ENCODE measurements at regions not wholly inside any gene's neighbourhood (a gene's known extent, or its start where the extent isn't known, plus 50 kb on each side); places are given as distances from the start of the nearest gene placed in this dataset.

DNA sequence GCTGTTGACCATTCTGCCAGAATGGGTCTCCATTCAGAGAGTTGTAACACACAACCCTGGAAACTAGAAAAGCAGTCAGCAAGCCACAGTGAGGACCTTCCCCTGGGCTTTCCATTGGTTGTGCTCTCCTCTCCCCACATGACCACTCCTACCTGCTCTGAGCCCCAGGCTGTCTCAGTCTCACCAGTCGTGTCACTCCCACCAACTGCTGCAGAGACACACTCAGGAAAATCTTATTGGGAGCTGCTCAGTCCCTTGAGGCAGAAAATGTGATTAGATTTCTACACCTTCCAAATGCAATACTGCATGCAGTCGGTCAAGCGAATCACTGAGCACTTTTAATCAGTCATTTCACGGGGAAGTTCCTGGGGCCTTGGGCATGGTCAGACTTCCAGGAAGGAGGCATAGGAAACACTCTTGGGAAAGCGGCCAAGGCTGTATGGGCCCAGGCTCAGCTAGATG is 284.2 kb upstream of the NMUR2 start:
- Mint-ChIP-seq H3K4me3 (peak overlapping the region in 1 of 3 experiments; percentile 17), H3K36me3 (ENCODE audit: low read depth) (no peaks in the 10 kb centered on the region), H3K27ac (peak overlapping the region in 2 of 3 experiments; percentile 33 to 80), H3K9me3 (peaks cover 15% of the 10 kb centered on the region), H3K27me3 (ENCODE audit: low read depth) (no peaks in the 10 kb centered on the region), H3K4me1 (peaks cover 9% of the 10 kb centered on the region)
- TF ChIP-seq, protein P1, sequence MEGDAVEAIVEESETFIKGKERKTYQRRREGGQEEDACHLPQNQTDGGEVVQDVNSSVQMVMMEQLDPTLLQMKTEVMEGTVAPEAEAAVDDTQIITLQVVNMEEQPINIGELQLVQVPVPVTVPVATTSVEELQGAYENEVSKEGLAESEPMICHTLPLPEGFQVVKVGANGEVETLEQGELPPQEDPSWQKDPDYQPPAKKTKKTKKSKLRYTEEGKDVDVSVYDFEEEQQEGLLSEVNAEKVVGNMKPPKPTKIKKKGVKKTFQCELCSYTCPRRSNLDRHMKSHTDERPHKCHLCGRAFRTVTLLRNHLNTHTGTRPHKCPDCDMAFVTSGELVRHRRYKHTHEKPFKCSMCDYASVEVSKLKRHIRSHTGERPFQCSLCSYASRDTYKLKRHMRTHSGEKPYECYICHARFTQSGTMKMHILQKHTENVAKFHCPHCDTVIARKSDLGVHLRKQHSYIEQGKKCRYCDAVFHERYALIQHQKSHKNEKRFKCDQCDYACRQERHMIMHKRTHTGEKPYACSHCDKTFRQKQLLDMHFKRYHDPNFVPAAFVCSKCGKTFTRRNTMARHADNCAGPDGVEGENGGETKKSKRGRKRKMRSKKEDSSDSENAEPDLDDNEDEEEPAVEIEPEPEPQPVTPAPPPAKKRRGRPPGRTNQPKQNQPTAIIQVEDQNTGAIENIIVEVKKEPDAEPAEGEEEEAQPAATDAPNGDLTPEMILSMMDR (IDR thresholded peaks at IDR 0.05; ENCODE audit: unreplicated experiment in 3 of 3) = no peak

DNA sequence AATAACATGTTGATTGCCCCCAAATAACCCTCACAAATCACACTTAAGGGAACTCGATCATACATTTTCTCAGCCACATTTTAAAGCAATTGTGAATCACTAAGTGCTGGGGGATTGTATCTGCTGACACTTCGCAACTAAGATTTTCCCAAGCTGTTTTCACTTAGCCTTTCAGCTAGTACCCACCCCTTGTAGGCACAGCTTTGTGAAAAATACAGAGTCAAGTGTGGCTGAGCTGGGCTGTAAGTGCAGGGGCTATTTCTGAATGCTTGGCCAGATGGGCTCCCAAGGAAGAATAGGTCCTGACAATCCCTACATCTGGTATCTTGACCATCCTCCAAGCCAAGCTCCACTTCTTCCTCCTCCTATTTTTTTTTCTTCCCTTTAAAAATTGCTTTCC is 289.2 kb upstream of the NMUR2 start:
- Mint-ChIP-seq H3K4me3 (no peak overlapping the region), H3K27ac (no peak overlapping the region), H3K4me1 (peaks cover 2% of the 10 kb centered on the region), H3K9me3 (peaks cover 7% of the 10 kb centered on the region), H3K36me3 (ENCODE audit: low read depth) (no peaks in the 10 kb centered on the region), H3K27me3 (ENCODE audit: low read depth) (no peaks in the 10 kb centered on the region)
- TF ChIP-seq, protein P1 (IDR thresholded peaks at IDR 0.05; ENCODE audit: unreplicated experiment in 3 of 3) = no peak

DNA sequence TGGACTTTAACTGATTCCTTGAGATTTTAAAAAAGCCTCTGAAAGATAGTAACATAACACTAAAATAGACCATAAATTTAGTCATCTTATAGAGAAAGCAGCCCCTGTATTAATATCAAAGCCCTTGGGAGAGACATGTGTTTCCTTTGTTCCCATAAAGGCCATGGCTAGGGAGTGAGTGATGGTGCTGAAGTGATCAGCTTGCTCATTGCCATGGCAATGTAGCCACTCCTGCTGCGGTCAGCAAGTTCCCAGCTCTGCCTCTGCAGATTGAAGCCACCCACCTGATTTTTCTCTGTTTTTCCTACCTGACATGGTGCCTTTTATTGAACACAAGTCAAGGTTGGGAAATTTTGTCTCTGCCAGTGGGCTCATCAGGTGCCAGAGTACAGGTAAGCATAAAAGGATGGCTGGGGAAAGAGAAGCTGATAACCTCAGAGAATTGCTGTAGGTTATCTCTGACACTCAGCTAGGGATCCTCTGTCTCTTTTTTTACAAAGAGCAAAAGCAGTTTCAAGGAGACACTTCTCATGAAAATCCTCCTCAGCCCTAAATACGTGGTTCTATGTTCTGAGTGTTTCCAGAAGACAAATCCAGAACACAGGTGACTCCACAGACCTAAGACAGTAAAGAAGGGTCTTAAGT is 296.3 kb upstream of the NMUR2 start:
- no peaks in the 10 kb centered on the region for H3K27me3 Mint-ChIP-seq (ENCODE audit: low read depth)
- no peak overlapping the region for H3K4me3 Mint-ChIP-seq
- H3K27ac Mint-ChIP-seq = no peak overlapping the region
- H3K4me1 Mint-ChIP-seq = no peaks in the 10 kb centered on the region
- TF ChIP-seq, protein P1 (IDR thresholded peaks at IDR 0.05; ENCODE audit: unreplicated experiment in 3 of 3) = no peak
- peaks cover 9% of the 10 kb centered on the region for H3K9me3 Mint-ChIP-seq
- H3K36me3 Mint-ChIP-seq (ENCODE audit: low read depth) = no peaks in the 10 kb centered on the region

DNA sequence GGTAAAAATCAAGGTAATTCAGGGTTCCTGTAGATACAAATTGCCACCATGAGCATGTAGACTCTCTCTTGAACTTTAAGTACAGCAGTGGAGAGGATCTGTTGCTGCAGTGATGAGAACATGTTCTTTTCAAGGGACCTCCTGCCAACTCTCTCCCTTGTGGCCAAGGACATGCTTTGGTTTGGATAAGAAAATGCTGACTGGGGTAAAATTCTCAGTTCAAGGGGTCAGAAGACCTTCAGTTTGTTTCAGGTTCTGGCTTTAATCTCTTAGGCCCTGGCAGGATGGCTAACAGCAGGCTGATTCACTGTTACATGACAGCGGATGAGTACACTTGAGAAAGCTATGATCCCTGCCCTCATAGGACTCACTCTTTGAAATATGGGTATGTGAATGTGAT is 299.2 kb upstream of the NMUR2 start:
- H3K4me3 Mint-ChIP-seq = no peak overlapping the region
- no peak overlapping the region for H3K27ac Mint-ChIP-seq
- TF ChIP-seq, protein P1 (IDR thresholded peaks at IDR 0.05; ENCODE audit: unreplicated experiment in 3 of 3) = no peak
- H3K36me3 Mint-ChIP-seq (ENCODE audit: low read depth) = no peaks in the 10 kb centered on the region
- H3K4me1 Mint-ChIP-seq = no peaks in the 10 kb centered on the region
- H3K27me3 Mint-ChIP-seq (ENCODE audit: low read depth) = no peaks in the 10 kb centered on the region
- peaks cover 4% of the 10 kb centered on the region for H3K9me3 Mint-ChIP-seq

DNA sequence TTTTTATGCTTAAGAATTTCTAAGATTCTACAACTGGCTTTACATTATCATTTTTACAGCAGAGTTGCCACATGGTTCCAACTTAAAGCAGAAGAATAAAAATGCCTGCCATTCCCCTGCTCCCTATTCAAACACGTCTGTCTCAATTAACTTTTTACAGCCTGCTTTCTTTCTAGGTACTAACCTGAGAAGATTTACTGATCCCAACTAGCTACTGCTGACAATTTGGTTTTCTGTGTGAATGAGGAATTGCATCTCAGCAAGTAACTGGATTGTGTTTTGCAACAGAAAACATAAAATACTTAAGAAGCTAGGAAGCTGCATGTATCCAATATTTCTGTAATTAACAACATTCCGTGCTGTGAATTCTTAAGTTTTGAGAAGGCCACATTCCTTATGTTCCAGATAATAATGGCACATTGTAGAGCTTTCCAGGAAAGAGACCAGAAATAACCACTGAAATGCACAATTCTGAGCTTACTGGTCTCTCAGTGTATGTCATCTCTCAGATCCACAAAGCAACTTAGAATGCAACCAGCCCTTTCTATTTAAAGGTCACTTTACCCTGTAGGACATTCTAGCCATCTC is 306.8 kb upstream of the NMUR2 start:
- no peaks in the 10 kb centered on the region for H3K9me3 Mint-ChIP-seq

More for the DNA sequence above, 306.8 kb upstream of the NMUR2 start:
- no peaks in the 10 kb centered on the region for H3K27me3 Mint-ChIP-seq (ENCODE audit: low read depth)
- H3K36me3 Mint-ChIP-seq (ENCODE audit: low read depth) = no peaks in the 10 kb centered on the region
- peak overlapping the region in 1 of 3 experiments; percentile 29 for H3K27ac Mint-ChIP-seq
- no peak overlapping the region for H3K4me3 Mint-ChIP-seq
- TF ChIP-seq, protein P1 (IDR thresholded peaks at IDR 0.05; ENCODE audit: unreplicated experiment in 3 of 3) = no peak
- H3K4me1 Mint-ChIP-seq = no peaks in the 10 kb centered on the region

Data from nephron (organoid).